Epithelial cell of esophagus (primary cell): ENCODE measurements at regions not wholly inside any gene's neighbourhood (a gene's known extent, or its start where the extent isn't known, plus 50 kb on each side); places are given as distances from the start of the nearest gene placed in this dataset.

Experiments
- DNase-seq: peaks from one replicate; pipeline ENCODE4 v3.0.0; 2010; ENCODE audit warnings: low read depth
- H3K4me3 ChIP-seq: 2 replicates; pipeline ENCODE4 v1.5.1; 2011; ENCODE audit warnings: mild to moderate bottlenecking, low read length, control low read depth
- TF ChIP-seq, protein P1 (sequence below): IDR thresholded peaks from 2 replicates; pipeline ENCODE4 v1.5.1; 2011; ENCODE audit warnings: low read depth, mild to moderate bottlenecking, low read length, control low read depth, inconsistent platforms; ENCODE audit not compliant: insufficient read depth; ENCODE audit errors: missing control alignments

GRCh38 chr2:8312221-8312620, 369.6 kb upstream of the ID2 start:
- no peak for DNase-seq
- no peak overlapping the region for H3K4me3 ChIP-seq
- TF ChIP-seq, protein P1, sequence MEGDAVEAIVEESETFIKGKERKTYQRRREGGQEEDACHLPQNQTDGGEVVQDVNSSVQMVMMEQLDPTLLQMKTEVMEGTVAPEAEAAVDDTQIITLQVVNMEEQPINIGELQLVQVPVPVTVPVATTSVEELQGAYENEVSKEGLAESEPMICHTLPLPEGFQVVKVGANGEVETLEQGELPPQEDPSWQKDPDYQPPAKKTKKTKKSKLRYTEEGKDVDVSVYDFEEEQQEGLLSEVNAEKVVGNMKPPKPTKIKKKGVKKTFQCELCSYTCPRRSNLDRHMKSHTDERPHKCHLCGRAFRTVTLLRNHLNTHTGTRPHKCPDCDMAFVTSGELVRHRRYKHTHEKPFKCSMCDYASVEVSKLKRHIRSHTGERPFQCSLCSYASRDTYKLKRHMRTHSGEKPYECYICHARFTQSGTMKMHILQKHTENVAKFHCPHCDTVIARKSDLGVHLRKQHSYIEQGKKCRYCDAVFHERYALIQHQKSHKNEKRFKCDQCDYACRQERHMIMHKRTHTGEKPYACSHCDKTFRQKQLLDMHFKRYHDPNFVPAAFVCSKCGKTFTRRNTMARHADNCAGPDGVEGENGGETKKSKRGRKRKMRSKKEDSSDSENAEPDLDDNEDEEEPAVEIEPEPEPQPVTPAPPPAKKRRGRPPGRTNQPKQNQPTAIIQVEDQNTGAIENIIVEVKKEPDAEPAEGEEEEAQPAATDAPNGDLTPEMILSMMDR = no peak

GRCh38 chr2:8312861-8313830, 368.7 kb upstream of the ID2 start:
- no peak for DNase-seq
- H3K4me3 ChIP-seq = no peak overlapping the region
- TF ChIP-seq, protein P1 = no peak

- TF ChIP-seq, protein P1 = no peak
- no peak overlapping the region for H3K4me3 ChIP-seq
- DNase-seq = no peak
These were observed 367.8 kb upstream of the ID2 start for GRCh38 chr2:8314063-8314462.

- TF ChIP-seq, protein P1 = no peak
- no peak overlapping the region for H3K4me3 ChIP-seq
- no peak for DNase-seq
These were observed 366.2 kb upstream of the ID2 start for GRCh38 chr2:8315531-8316165.

DNA sequence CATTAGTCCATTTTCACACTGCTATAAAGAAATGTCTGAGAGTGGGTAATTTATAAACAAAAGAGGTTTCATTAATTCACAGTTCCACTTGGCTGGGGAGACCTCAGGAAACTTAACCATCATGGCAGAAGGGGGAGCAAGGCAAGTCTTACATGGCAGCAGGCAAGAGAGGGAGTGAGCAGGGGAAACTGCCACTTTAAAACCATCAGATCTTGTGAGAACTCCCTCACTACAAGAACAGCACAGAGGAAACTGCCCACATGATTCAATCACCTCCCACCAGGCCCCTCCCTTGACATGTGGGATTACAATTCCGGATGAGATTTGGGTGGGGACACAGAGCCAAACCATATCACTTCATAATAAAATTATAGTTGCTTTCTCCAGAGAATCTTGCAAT, 365.5 kb upstream of the ID2 start:
- TF ChIP-seq, protein P1 = no peak
- no peak for DNase-seq
- H3K4me3 ChIP-seq = no peak overlapping the region

DNA sequence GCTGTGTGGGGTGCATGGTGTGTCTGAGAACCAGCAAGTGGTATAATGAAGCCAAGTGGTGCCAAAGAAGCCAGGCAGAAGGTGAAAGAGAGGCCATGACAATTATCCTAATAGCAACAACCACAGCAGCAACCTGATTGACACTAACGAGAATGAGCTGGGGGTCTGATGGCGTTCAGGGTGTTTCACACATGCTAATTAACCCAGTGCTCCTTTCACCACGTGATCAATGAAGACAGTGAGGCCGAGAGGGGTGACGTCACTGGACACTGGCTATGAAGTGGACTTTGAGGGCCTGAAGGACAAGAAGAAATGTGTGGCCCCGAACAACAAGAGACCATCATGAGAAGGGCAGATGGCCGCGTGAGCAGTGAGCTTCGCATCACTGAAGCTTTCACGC, 364.4 kb upstream of the ID2 start:
- DNase-seq = no peak
- TF ChIP-seq, protein P1 = no peak
- H3K4me3 ChIP-seq = no peak overlapping the region
